ENCODE measurements at regions not wholly inside any gene's neighbourhood (a gene's known extent, or its start where the extent isn't known, plus 50 kb on each side); places are given as distances from the start of the nearest gene placed in this dataset.

- TF ChIP-seq TAF1 (IDR thresholded peaks at IDR 0.05; ENCODE audit: low read depth, low read length) (no peak), MAX (IDR thresholded peaks at IDR 0.05) (no peak), EGR1 (IDR thresholded peaks at IDR 0.05; ENCODE audit: borderline replicate concordance, low read depth, low read length) (no peak), USF2 (IDR thresholded peaks at IDR 0.05; ENCODE audit: low read length) (no peak), CTCF (IDR thresholded peaks at IDR 0.05; ENCODE audit: control extremely low read depth in 1 of 3, insufficient read depth in 1 of 3, low read depth in 1 of 3, low read length in 3 of 3) (no peak)
Measured at GRCh38 chr17:71914812-71915211, 206.0 kb upstream of the SOX9 start.
